OCI-LY1 (cell line): ENCODE measurements at regions not wholly inside any gene's neighbourhood (a gene's known extent, or its start where the extent isn't known, plus 50 kb on each side); places are given as distances from the start of the nearest gene placed in this dataset.

Experiments
- H2AFZ ChIP-seq: fragments of 200-600 bp; sonication (generic), shearing (Covaris generic); 2 replicates; pipeline ENCODE4 v1.6.0; 2014; ENCODE audit warnings: antibody characterized with exemption, mild to moderate bottlenecking, low read length
- H3F3A ChIP-seq: fragments of 200-600 bp; sonication (generic), shearing (Covaris generic); 2 replicates; pipeline ENCODE4 v1.6.0; 2014; ENCODE audit warnings: mild to moderate bottlenecking, antibody characterized with exemption, low read length, moderate library complexity; ENCODE audit not compliant: insufficient read depth
- H3K27ac ChIP-seq: fragments of 200-600 bp; sonication (generic); 2 replicates; pipeline ENCODE4 v1.5.1; 2014; ENCODE audit warnings: low read length, mixed run types, mild to moderate bottlenecking, low read depth; ENCODE audit not compliant: poor library complexity, severe bottlenecking
- H3K27me3 ChIP-seq: fragments of 200-600 bp; sonication (generic); 2 replicates; pipeline ENCODE4 v1.6.0; 2014; ENCODE audit warnings: antibody characterized with exemption, mild to moderate bottlenecking, low read length, moderate library complexity; ENCODE audit not compliant: insufficient read depth
- H3K36me3 ChIP-seq: fragments of 200-600 bp; sonication (generic); 2 replicates; pipeline ENCODE4 v1.6.1; 2014; ENCODE audit warnings: mild to moderate bottlenecking, antibody characterized with exemption, low read length, moderate library complexity, mixed read lengths; ENCODE audit not compliant: insufficient read depth
- H3K4me1 ChIP-seq: fragments of 200-600 bp; sonication (generic); 2 replicates; pipeline ENCODE4 v1.5.1; 2014; ENCODE audit warnings: mild to moderate bottlenecking, low read length, moderate library complexity; ENCODE audit not compliant: insufficient read depth, severe bottlenecking
- H3K4me2 ChIP-seq: fragments of 200-600 bp; sonication (generic), shearing (Covaris generic); 2 replicates; pipeline ENCODE4 v1.6.1; 2014; ENCODE audit warnings: low read length
- H3K4me3 ChIP-seq: fragments of 200-600 bp; sonication (generic); 2 replicates; pipeline ENCODE4 v1.5.1; 2014; ENCODE audit warnings: low read length, low read depth, mild to moderate bottlenecking, mixed read lengths; ENCODE audit not compliant: poor library complexity, severe bottlenecking
- H3K79me2 ChIP-seq: fragments of 200-600 bp; shearing (Covaris generic); 2 replicates; pipeline ENCODE4 v1.6.1; 2016; ENCODE audit warnings: mixed run types, low read length, mixed read lengths; ENCODE audit not compliant: insufficient read depth
- H3K9ac ChIP-seq: fragments of 200-600 bp; sonication (generic), shearing (Covaris generic); 2 replicates; pipeline ENCODE4 v1.6.1; 2014; ENCODE audit warnings: mild to moderate bottlenecking, low read length, mixed read lengths
- H3K9me2 ChIP-seq: fragments of 200-600 bp; sonication (generic), shearing (Covaris generic); 2 replicates; pipeline ENCODE4 v1.6.1; 2014; ENCODE audit warnings: low read depth, mild to moderate bottlenecking, low read length, mixed read lengths
- H3K9me3 ChIP-seq: fragments of 200-600 bp; shearing (Covaris generic); 2 replicates; pipeline ENCODE4 v1.6.1; 2014; ENCODE audit warnings: low read length, mixed read lengths
- H4K20me1 ChIP-seq: fragments of 200-600 bp; sonication (generic), shearing (Covaris generic); 2 replicates; pipeline ENCODE4 v1.6.0; 2016; ENCODE audit warnings: mild to moderate bottlenecking, low read length; ENCODE audit not compliant: insufficient read depth
- CTCF ChIP-seq: fragments of 200-600 bp; sonication (generic), shearing (Covaris generic); IDR thresholded peaks from 2 replicates; pipeline ENCODE4 v1.5.1; 2017; ENCODE audit warnings: mild to moderate bottlenecking, antibody characterized with exemption, low read length, moderate library complexity, mixed read lengths
- EZH2 ChIP-seq: fragments of 200-600 bp; sonication (generic), shearing (Covaris generic); IDR thresholded peaks from 2 replicates; pipeline ENCODE4 v1.8.0; 2017; ENCODE audit warnings: borderline replicate concordance, mixed run types, mild to moderate bottlenecking, antibody characterized with exemption, low read length, moderate library complexity, mixed read lengths

- no peak overlapping the region for H3K4me2 ChIP-seq
Measured at GRCh38 chr10:44773565-44773964, 137.6 kb upstream of the TMEM72 start.

GRCh38 chr10:44774676-44775401, 136.3 kb upstream of the TMEM72 start:
- no peak overlapping the region for H3K27ac ChIP-seq
- no peak overlapping the region for H3K4me3 ChIP-seq
- no peaks in the 10 kb centered on the region for H3K27me3 ChIP-seq
- no peak overlapping the region for H2AFZ ChIP-seq
- H3K4me1 ChIP-seq: no peaks in the 10 kb centered on the region
- no peaks in the 10 kb centered on the region for H3K36me3 ChIP-seq
- H3K4me2 ChIP-seq: no peak overlapping the region
- no peaks in the 10 kb centered on the region for H3K9me2 ChIP-seq
- no peaks in the 10 kb centered on the region for H4K20me1 ChIP-seq
- H3F3A ChIP-seq: no peaks in the 10 kb centered on the region
- no peak overlapping the region for H3K9ac ChIP-seq
- no peaks in the 10 kb centered on the region for H3K9me3 ChIP-seq
- TF ChIP-seq CTCF (no peak), EZH2 (no peak)
- no peaks in the 10 kb centered on the region for H3K79me2 ChIP-seq

More at GRCh38 chr10:44773565-44773964, 137.6 kb upstream of the TMEM72 start:
- H2AFZ ChIP-seq: no peak overlapping the region
- no peaks in the 10 kb centered on the region for H3K9me2 ChIP-seq
- no peaks in the 10 kb centered on the region for H3K27me3 ChIP-seq
- H3K4me3 ChIP-seq: no peak overlapping the region
- H3K4me1 ChIP-seq: no peaks in the 10 kb centered on the region
- H3K79me2 ChIP-seq: no peaks in the 10 kb centered on the region
- H3K9me3 ChIP-seq: no peaks in the 10 kb centered on the region
- no peak overlapping the region for H3K27ac ChIP-seq
- no peaks in the 10 kb centered on the region for H4K20me1 ChIP-seq
- H3K9ac ChIP-seq: no peak overlapping the region
- no peaks in the 10 kb centered on the region for H3K36me3 ChIP-seq
- TF ChIP-seq EZH2 (no peak), CTCF (no peak)
- no peaks in the 10 kb centered on the region for H3F3A ChIP-seq

GRCh38 chr10:44775402-44775741, 135.8 kb upstream of the TMEM72 start:
- H3K9me3 ChIP-seq: no peaks in the 10 kb centered on the region
- H3K27me3 ChIP-seq: no peaks in the 10 kb centered on the region
- H3K4me3 ChIP-seq: no peak overlapping the region
- no peak overlapping the region for H3K27ac ChIP-seq
- H3K79me2 ChIP-seq: no peaks in the 10 kb centered on the region
- no peaks in the 10 kb centered on the region for H4K20me1 ChIP-seq
- H3K36me3 ChIP-seq: no peaks in the 10 kb centered on the region
- no peaks in the 10 kb centered on the region for H3F3A ChIP-seq
- H3K4me2 ChIP-seq: no peak overlapping the region
- TF ChIP-seq EZH2 (no peak), CTCF (no peak)
- no peak overlapping the region for H2AFZ ChIP-seq
- no peaks in the 10 kb centered on the region for H3K9me2 ChIP-seq
- no peaks in the 10 kb centered on the region for H3K4me1 ChIP-seq
- H3K9ac ChIP-seq: no peak overlapping the region
